HEK293T (cell line): ENCODE measurements at regions not wholly inside any gene's neighbourhood (a gene's known extent, or its start where the extent isn't known, plus 50 kb on each side); places are given as distances from the start of the nearest gene placed in this dataset.

ENCODE experiments used
- CTCF ChIA-PET: fragments of 350-600 bp; formaldehyde crosslinking; extraction: SDS; loops from one replicate; lab custom pipeline; 2021; ENCODE audit warnings: antibody characterized with exemption, inconsistent platforms; lab: Yijun Ruan, JAX
- POLR2A ChIA-PET: fragments of 350-600 bp; formaldehyde crosslinking; extraction: SDS; loops from one replicate; lab custom pipeline; 2020; ENCODE audit warnings: antibody characterized with exemption, inconsistent platforms; lab: Yijun Ruan, JAX
- DNase-seq: peaks from one replicate; pipeline ENCODE4 v3.0.0; 2012; ENCODE audit warnings: mixed read lengths; ENCODE audit errors: extremely low spot score
- ARNT ChIP-seq: fragments of 450-650 bp; IDR thresholded peaks from 2 replicates; pipeline ENCODE4 v1.6.1; 2017; ENCODE audit warnings: mild to moderate bottlenecking
- BHLHE40 ChIP-seq: fragments of 450-650 bp; IDR thresholded peaks from 2 replicates; pipeline ENCODE4 v1.6.1; 2016; ENCODE audit warnings: mild to moderate bottlenecking, moderate library complexity, borderline replicate concordance
- CTBP1 ChIP-seq: fragments of 450-650 bp; IDR thresholded peaks from 2 replicates; pipeline ENCODE4 v1.6.1; 2016; ENCODE audit warnings: borderline replicate concordance
- ELF4 ChIP-seq: fragments of 450-650 bp; IDR thresholded peaks from 2 replicates; pipeline ENCODE4 v1.6.1; 2017; ENCODE audit warnings: antibody characterized with exemption
- FOXA1 ChIP-seq: fragments of 450-650 bp; IDR thresholded peaks from 2 replicates; pipeline ENCODE4 v1.6.1; 2016; ENCODE audit warnings: mild to moderate bottlenecking
- FOXK2 ChIP-seq: fragments of 450-650 bp; IDR thresholded peaks from 2 replicates; pipeline ENCODE4 v1.6.1; 2016; ENCODE audit warnings: mild to moderate bottlenecking
- FOXM1 ChIP-seq: fragments of 450-650 bp; IDR thresholded peaks from 2 replicates; pipeline ENCODE4 v1.6.1; 2017; ENCODE audit warnings: mild to moderate bottlenecking, borderline replicate concordance
- HDGF ChIP-seq: fragments of 450-650 bp; IDR thresholded peaks from 2 replicates; pipeline ENCODE4 v1.6.1; 2017; ENCODE audit warnings: antibody characterized with exemption, borderline replicate concordance
- L3MBTL2 ChIP-seq: fragments of 450-650 bp; conservative IDR thresholded peaks from 2 replicates; pipeline ENCODE4 v1.6.1; 2016; ENCODE audit warnings: mild to moderate bottlenecking
- LEF1 ChIP-seq: fragments of 450-650 bp; IDR thresholded peaks from 2 replicates; pipeline ENCODE4 v1.6.1; 2017; ENCODE audit warnings: mild to moderate bottlenecking, borderline replicate concordance
- NFRKB ChIP-seq: fragments of 450-650 bp; IDR thresholded peaks from 2 replicates; pipeline ENCODE4 v1.6.1; 2016; ENCODE audit warnings: mild to moderate bottlenecking, moderate library complexity
- SP1 ChIP-seq: fragments of 450-650 bp; IDR thresholded peaks from 2 replicates; pipeline ENCODE4 v1.6.1; 2017
- SUZ12 ChIP-seq: fragments of 450-650 bp; IDR thresholded peaks from 2 replicates; pipeline ENCODE4 v1.6.1; 2016; ENCODE audit warnings: mild to moderate bottlenecking
- TARDBP ChIP-seq: fragments of 450-650 bp; IDR thresholded peaks from 2 replicates; pipeline ENCODE4 v1.6.1; 2016
- ZNF384 ChIP-seq: fragments of 450-650 bp; IDR thresholded peaks from 2 replicates; pipeline ENCODE4 v1.6.1; 2016
- TF ChIP-seq, protein P1 (sequence below): fragments of 450-650 bp; IDR thresholded peaks from 2 replicates; pipeline ENCODE4 v1.6.1; 2016

- no peak for DNase-seq
- TF ChIP-seq, protein P1, sequence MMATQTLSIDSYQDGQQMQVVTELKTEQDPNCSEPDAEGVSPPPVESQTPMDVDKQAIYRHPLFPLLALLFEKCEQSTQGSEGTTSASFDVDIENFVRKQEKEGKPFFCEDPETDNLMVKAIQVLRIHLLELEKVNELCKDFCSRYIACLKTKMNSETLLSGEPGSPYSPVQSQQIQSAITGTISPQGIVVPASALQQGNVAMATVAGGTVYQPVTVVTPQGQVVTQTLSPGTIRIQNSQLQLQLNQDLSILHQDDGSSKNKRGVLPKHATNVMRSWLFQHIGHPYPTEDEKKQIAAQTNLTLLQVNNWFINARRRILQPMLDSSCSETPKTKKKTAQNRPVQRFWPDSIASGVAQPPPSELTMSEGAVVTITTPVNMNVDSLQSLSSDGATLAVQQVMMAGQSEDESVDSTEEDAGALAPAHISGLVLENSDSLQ = no peak
- TF ChIP-seq CTBP1 (no peak), ZNF384 (no peak), ELF4 (no peak), ARNT (no peak), FOXM1 (no peak), L3MBTL2 (no peak)
- ChIA-PET POLR2A (no interaction called here), CTCF (no interaction called here)
Measured at GRCh38 chr14:101224356-101225156, 321.0 kb upstream of the RTL1 start.

GRCh38 chr14:101225157-101226152, 321.9 kb upstream of the RTL1 start:
- ChIA-PET CTCF (no interaction called here), POLR2A (no interaction called here)
- TF ChIP-seq TARDBP (no peak), LEF1 (no peak), ARNT (no peak), HDGF (no peak), SUZ12 (no peak), FOXK2 (no peak), BHLHE40 (no peak), ZNF384 (no peak), NFRKB (no peak), CTBP1 (no peak), L3MBTL2 (no peak), SP1 (no peak), FOXM1 (no peak), FOXA1 (no peak), ELF4 (no peak)
- TF ChIP-seq, protein P1 = no peak
- DNase-seq = no peak

DNA sequence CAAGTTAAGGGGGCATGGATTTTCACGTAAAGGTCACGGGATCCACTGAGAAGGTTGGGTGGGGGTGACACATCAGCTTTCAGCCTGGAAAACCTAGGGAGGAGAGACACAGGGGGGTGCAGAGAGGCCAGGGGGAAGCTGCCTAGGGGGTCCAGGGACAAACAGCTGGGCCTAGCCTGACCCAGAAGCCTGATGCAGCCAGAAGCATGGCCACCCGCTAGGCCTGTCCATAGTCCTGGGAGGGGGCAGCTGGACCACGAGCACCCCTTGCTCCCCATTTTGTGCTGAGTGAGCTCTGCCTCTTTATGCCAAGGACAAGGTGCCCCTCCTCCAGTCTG, 322.7 kb upstream of the RTL1 start:
- ChIA-PET POLR2A (no interaction called here), CTCF (no interaction called here)
- DNase-seq = no peak
- TF ChIP-seq L3MBTL2 = no peak
- TF ChIP-seq FOXM1 = no peak
- no peak for TF ChIP-seq NFRKB
- TF ChIP-seq LEF1 = no peak
- no peak for TF ChIP-seq FOXK2
- TF ChIP-seq CTBP1 = no peak
- TF ChIP-seq BHLHE40 = no peak
- TF ChIP-seq SP1 = no peak
- TF ChIP-seq ARNT = no peak
- TF ChIP-seq, protein P1 = no peak
- TF ChIP-seq ELF4 = no peak
- TF ChIP-seq FOXA1 = no peak
- no peak for TF ChIP-seq HDGF
- no peak for TF ChIP-seq SUZ12
- TF ChIP-seq ZNF384 = no peak
- no peak for TF ChIP-seq TARDBP

DNA sequence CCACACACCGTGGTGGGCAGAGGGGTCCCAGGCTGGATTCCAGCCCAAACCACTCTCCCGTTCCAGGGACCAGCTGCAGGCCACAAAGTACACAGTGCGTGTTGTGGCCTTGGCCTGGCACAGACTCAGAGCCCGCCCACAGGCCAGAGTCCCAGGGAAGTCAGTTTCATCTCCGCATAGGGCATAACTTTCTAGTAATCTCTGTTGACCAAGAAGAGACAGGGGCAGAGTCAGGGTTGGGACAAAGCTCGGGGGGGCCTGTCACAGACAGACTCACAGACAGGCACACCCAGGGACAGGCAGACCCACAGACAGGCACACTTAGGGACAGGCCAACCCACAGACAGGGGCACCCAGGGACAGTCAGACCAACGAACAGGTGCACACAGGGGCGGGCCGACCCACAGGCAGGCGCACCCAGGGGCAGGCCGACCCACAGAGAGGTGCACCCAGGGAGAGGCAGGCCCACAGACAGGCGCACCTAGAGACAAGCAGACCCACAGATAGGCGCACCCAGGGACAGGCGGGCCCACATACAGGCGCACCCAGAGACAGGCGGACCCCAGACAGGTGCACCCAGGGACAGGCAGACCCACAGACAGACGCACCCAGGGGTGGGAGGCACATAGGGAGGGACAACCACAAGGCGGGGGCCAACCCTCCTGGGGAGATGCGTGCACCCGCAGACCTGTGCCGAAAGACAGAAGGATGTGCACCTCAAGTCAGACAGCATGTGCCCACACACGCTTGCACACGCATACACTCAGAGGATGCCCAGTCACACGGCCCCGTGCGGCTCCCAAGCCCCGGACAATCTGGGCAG, 323.3 kb upstream of the RTL1 start:
- no peak for DNase-seq
- ChIA-PET CTCF (no interaction called here), POLR2A (no interaction called here)
- TF ChIP-seq FOXM1 (no peak), ZNF384 (no peak), FOXK2 (no peak), SP1 (no peak), BHLHE40 (no peak), ARNT (no peak), HDGF (no peak), ELF4 (no peak), CTBP1 (no peak), SUZ12 (no peak), LEF1 (no peak), TARDBP (no peak), FOXA1 (no peak), L3MBTL2 (no peak), NFRKB (no peak)
- TF ChIP-seq, protein P1 = no peak
